Endothelial cell of umbilical vein (primary cell): ENCODE measurements at regions not wholly inside any gene's neighbourhood (a gene's known extent, or its start where the extent isn't known, plus 50 kb on each side); places are given as distances from the start of the nearest gene placed in this dataset.

Source experiments
- BruUV-seq: library from RNA; stranded (reverse); fragments of 400-500 nt; replicated peaks from 2 replicates; lab custom pipeline; 2021; lab: Mats Ljungman, UMichigan
- CTCF ChIA-PET: fragments of 300-600, 350-600 bp; sonication (Branson Sonifier 250); formaldehyde crosslinking; loops from one replicate; lab custom pipeline; 2021; ENCODE audit warnings: antibody characterized with exemption, inconsistent platforms; lab: Charles Lee
- POLR2A ChIA-PET: fragments of 300-600, 350-600 bp; sonication (Branson Sonifier 250); formaldehyde crosslinking; loops from one replicate; lab custom pipeline; 2021; ENCODE audit warnings: antibody characterized with exemption, inconsistent platforms; lab: Charles Lee
- DNase-seq: peaks from one replicate; pipeline ENCODE4 v3.0.0-alpha.2; 2011; ENCODE audit warnings: low read depth, low spot score
- FAIRE-seq: peaks from 2 replicates; lab custom pipeline; 2011; peaks lifted over from hg19 to GRCh38; lab: Jason Lieb, UNC
- H2AFZ ChIP-seq: 2 replicates; pipeline ENCODE4 v1.6.0; 2012; ENCODE audit warnings: low read depth, low read length, control low read depth, inconsistent platforms
- H3K27ac ChIP-seq: 2 replicates; pipeline ENCODE4 v1.5.1; 2011; ENCODE audit warnings: low read depth, mild to moderate bottlenecking, control low read depth, low read length, moderate library complexity; ENCODE audit not compliant: insufficient read depth
- H3K27me3 ChIP-seq, 2 experiments: 2 replicates each; pipeline versions ENCODE4 v1.6.0 to v1.6.1; 2011; ENCODE audit warnings: low read length in 2 of 2, mixed read lengths in 1 of 2; ENCODE audit not compliant: control insufficient read depth in 2 of 2, insufficient read depth in 2 of 2
- H3K36me3 ChIP-seq, 2 experiments: 2 replicates in 1 of 2; 3 replicates in 1 of 2; pipeline ENCODE4 v1.5.1; 2011; ENCODE audit warnings: low read length in 2 of 2, mild to moderate bottlenecking in 1 of 2, moderate library complexity in 1 of 2; ENCODE audit not compliant: control insufficient read depth in 2 of 2, insufficient read depth in 2 of 2; ENCODE audit errors: extremely low read depth in 1 of 2
- H3K4me1 ChIP-seq: 3 replicates; pipeline ENCODE4 v1.5.1; 2011; ENCODE audit warnings: mild to moderate bottlenecking, low read length; ENCODE audit not compliant: control insufficient read depth, insufficient read depth; ENCODE audit errors: extremely low read depth
- H3K4me2 ChIP-seq: 2 replicates; pipeline ENCODE4 v1.6.1; 2011; ENCODE audit warnings: low read length, control low read depth, mixed read lengths; ENCODE audit not compliant: insufficient read depth
- H3K4me3 ChIP-seq, 3 experiments: fragments of 200-600 bp in 1 of 3; sonication (generic), shearing (Covaris generic) in 1 of 3; replicated peaks in 1 of 3; 2 replicates each; pipeline ENCODE4 v1.5.1; 2011 to 2016; ENCODE audit warnings: control low read depth in 3 of 3, low read length in 3 of 3, mild to moderate bottlenecking in 2 of 3, inconsistent platforms in 1 of 3, low read depth in 1 of 3, moderate library complexity in 1 of 3; ENCODE audit not compliant: insufficient read depth in 1 of 3
- H3K79me2 ChIP-seq: 2 replicates; pipeline ENCODE4 v1.6.0; 2012; ENCODE audit warnings: low read length, inconsistent platforms; ENCODE audit not compliant: control insufficient read depth, insufficient read depth
- H3K9ac ChIP-seq: replicated peaks from 2 replicates; pipeline ENCODE3; 2011; ENCODE audit warnings: low read length, control low read depth; ENCODE audit not compliant: insufficient read depth; ENCODE audit errors: extremely low read depth
- H3K9me1 ChIP-seq: replicated peaks from 3 replicates; pipeline ENCODE4 v1.6.0; 2011; ENCODE audit warnings: mild to moderate bottlenecking, low read length; ENCODE audit not compliant: control insufficient read depth, insufficient read depth; ENCODE audit errors: extremely low read depth
- H3K9me3 ChIP-seq: replicated peaks from 2 replicates; pipeline ENCODE4 v1.5.1; 2012; ENCODE audit warnings: low read length, inconsistent platforms; ENCODE audit not compliant: control insufficient read depth, insufficient read depth
- H4K20me1 ChIP-seq: replicated peaks from 2 replicates; pipeline ENCODE3; 2011; ENCODE audit warnings: mild to moderate bottlenecking, low read length; ENCODE audit not compliant: control insufficient read depth, insufficient read depth; ENCODE audit errors: extremely low read depth
- EZH2 ChIP-seq: IDR thresholded peaks from 2 replicates; pipeline ENCODE4 v1.6.1; 2012; ENCODE audit warnings: borderline replicate concordance, low read depth, mild to moderate bottlenecking, moderate library complexity, low read length, inconsistent platforms; ENCODE audit not compliant: severe bottlenecking
- FOS ChIP-seq: IDR thresholded peaks from 2 replicates; pipeline ENCODE4 v1.6.1; 2011; ENCODE audit warnings: mild to moderate bottlenecking, low read length, moderate library complexity, borderline replicate concordance; ENCODE audit not compliant: insufficient read depth
- GATA2 ChIP-seq: IDR thresholded peaks from 2 replicates; pipeline ENCODE4 v1.7.0; 2011; ENCODE audit warnings: low read depth, mild to moderate bottlenecking, moderate library complexity, mixed read lengths, low read length; ENCODE audit not compliant: insufficient read length, insufficient read depth
- JUN ChIP-seq: IDR thresholded peaks from 2 replicates; pipeline ENCODE4 v1.6.1; 2011; ENCODE audit warnings: borderline replicate concordance, low read depth; ENCODE audit not compliant: insufficient read length, insufficient read depth
- MYC ChIP-seq: IDR thresholded peaks from one replicate; pipeline ENCODE4 v1.6.1; 2011; ENCODE audit warnings: mild to moderate bottlenecking, low read depth, low read length
- POLR2A ChIP-seq: IDR thresholded peaks from 2 replicates; pipeline ENCODE4 v1.6.1; 2012; ENCODE audit warnings: low read depth, mild to moderate bottlenecking, control low read depth, low read length
- POLR2AphosphoS5 ChIP-seq: IDR thresholded peaks from 2 replicates; pipeline ENCODE4 v1.6.1; 2012; ENCODE audit warnings: low read depth, mild to moderate bottlenecking, control low read depth, low read length, moderate library complexity; ENCODE audit not compliant: insufficient read depth
- dilution Hi-C: fragments of 300-500 bp; cut with MboI; formaldehyde crosslinking; loops from one replicate; pipeline ENCODE4 v1.15.0; 2019; ENCODE audit warnings: low sequenced_read_pairs; ENCODE audit not compliant: extremely low pct_ligation_motif_present
- intact Hi-C: fragments of 100-400 bp; cut with micrococcal nuclease; formaldehyde crosslinking; loops from one replicate; pipeline ENCODE4 v1.10.0; 2022
- TF ChIP-seq, protein P1 (sequence below), 2 donors: IDR thresholded peaks; 1 replicate in 1 of 2; 2 replicates in 1 of 2; pipeline ENCODE4 v1.5.1; 2011; ENCODE audit warnings: low read length in 2 of 2, mild to moderate bottlenecking in 2 of 2, moderate library complexity in 2 of 2, control low read depth in 1 of 2, inconsistent platforms in 1 of 2, low read depth in 1 of 2; ENCODE audit not compliant: insufficient read depth in 1 of 2; ENCODE audit errors: extremely low read depth in 1 of 2
- TF ChIP-seq, protein P2 (sequence below): IDR thresholded peaks from 2 replicates; pipeline ENCODE4 v1.6.1; 2011; ENCODE audit not compliant: insufficient read depth, insufficient read length

DNA sequence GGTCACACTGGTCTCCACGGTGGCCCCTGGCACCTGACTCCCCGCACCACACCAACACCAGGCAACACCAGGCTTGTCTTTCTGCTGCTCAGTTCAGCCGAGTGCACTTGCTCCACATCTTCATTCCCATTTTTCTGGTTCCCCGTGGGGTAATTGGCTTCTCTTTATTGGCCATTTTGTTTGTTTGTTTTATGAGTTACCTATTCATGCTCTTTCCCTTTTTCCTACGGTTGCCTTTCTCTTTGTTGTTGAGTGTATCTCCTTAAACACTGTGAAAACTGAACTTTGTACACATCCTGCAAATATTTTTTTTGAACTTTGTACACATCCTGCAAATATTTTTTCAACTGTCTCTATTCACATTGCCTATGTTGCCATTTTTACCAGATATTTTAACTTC lies 834.0 kb downstream of the BRD1 start:
- ChIA-PET POLR2A (no interaction called here), CTCF (no interaction called here)
- peaks cover 2% of the 10 kb centered on the region for H3K9me3 ChIP-seq
- H3K4me2 ChIP-seq: no peak overlapping the region
- no peaks in the 10 kb centered on the region for H3K27me3 ChIP-seq
- no peak for DNase-seq
- FAIRE-seq: no peak
- TF ChIP-seq JUN (no peak), FOS (no peak), POLR2AphosphoS5 (no peak), EZH2 (no peak), GATA2 (no peak), MYC (no peak), POLR2A (no peak)
- TF ChIP-seq, protein P1, sequence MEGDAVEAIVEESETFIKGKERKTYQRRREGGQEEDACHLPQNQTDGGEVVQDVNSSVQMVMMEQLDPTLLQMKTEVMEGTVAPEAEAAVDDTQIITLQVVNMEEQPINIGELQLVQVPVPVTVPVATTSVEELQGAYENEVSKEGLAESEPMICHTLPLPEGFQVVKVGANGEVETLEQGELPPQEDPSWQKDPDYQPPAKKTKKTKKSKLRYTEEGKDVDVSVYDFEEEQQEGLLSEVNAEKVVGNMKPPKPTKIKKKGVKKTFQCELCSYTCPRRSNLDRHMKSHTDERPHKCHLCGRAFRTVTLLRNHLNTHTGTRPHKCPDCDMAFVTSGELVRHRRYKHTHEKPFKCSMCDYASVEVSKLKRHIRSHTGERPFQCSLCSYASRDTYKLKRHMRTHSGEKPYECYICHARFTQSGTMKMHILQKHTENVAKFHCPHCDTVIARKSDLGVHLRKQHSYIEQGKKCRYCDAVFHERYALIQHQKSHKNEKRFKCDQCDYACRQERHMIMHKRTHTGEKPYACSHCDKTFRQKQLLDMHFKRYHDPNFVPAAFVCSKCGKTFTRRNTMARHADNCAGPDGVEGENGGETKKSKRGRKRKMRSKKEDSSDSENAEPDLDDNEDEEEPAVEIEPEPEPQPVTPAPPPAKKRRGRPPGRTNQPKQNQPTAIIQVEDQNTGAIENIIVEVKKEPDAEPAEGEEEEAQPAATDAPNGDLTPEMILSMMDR (IDR thresholded peaks at IDR 0.05; ENCODE audit: extremely low read depth in 1 of 2, insufficient read depth in 1 of 2, low read depth in 1 of 2, low read length in 2 of 2): no peak
- TF ChIP-seq, protein P2, sequence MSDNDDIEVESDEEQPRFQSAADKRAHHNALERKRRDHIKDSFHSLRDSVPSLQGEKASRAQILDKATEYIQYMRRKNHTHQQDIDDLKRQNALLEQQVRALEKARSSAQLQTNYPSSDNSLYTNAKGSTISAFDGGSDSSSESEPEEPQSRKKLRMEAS: no peak
- no TSS peak for BruUV-seq
- no peaks in the 10 kb centered on the region for H3K4me1 ChIP-seq
- H3K9me1 ChIP-seq: no peaks in the 10 kb centered on the region
- dilution Hi-C loops (no loop called here), intact Hi-C loops (no loop called here)
- H3K9ac ChIP-seq: no peak overlapping the region
- H3K4me3 ChIP-seq: no peak overlapping the region
- H3K36me3 ChIP-seq: no peaks in the 10 kb centered on the region
- H4K20me1 ChIP-seq: no peaks in the 10 kb centered on the region
- H3K79me2 ChIP-seq: no peaks in the 10 kb centered on the region
- no peak overlapping the region for H3K27ac ChIP-seq
- no peak overlapping the region for H2AFZ ChIP-seq
